SH-SY5Y (cell line): ENCODE measurements at regions not wholly inside any gene's neighbourhood (a gene's known extent, or its start where the extent isn't known, plus 50 kb on each side); places are given as distances from the start of the nearest gene placed in this dataset.

Source experiments
- GATA2 ChIP-seq: IDR thresholded peaks from 2 replicates; pipeline ENCODE4 v1.6.1; 2011; ENCODE audit warnings: mild to moderate bottlenecking, low read depth, low read length
- GATA3 ChIP-seq: IDR thresholded peaks from 2 replicates; pipeline ENCODE4 v1.6.1; 2011; ENCODE audit warnings: low read depth, mild to moderate bottlenecking, low read length, moderate library complexity

DNA sequence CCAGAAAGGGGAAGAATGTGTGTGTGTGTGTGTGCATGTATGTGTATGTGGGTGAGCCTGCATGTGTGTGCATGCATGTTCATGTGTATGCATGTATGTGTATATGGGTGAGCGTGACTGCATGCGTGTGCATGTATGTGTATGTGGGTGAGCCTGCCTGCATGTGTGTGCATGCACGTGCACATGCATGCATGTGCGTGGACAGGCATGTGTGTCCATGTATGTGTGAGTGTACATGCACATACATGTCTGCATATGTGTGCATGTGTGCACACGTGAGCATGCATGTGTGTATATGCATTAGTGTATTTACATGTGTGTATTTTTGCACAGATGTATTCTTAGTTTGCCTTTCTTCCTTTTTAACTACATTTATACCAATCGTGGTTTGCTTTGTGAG lies 601.5 kb downstream of the QKI start:
- no peak for TF ChIP-seq GATA3
- TF ChIP-seq GATA2: no peak
